HG03159 (cell line): ENCODE measurements at regions not wholly inside any gene's neighbourhood (a gene's known extent, or its start where the extent isn't known, plus 50 kb on each side); places are given as distances from the start of the nearest gene placed in this dataset.
"Not testable (repeated sequence)": the region's sequence is repeated elsewhere in the genome, so short reads cannot be mapped to it uniquely, and the experiment has no call there.

ENCODE experiments used
- ATAC-seq: cut with Tn5 transposase; IDR thresholded peaks from one replicate; pipeline ENCODE4 v1.9.1; 2021; ENCODE audit warnings: mild to moderate bottlenecking, moderate library complexity; ENCODE audit not compliant: unreplicated experiment

DNA sequence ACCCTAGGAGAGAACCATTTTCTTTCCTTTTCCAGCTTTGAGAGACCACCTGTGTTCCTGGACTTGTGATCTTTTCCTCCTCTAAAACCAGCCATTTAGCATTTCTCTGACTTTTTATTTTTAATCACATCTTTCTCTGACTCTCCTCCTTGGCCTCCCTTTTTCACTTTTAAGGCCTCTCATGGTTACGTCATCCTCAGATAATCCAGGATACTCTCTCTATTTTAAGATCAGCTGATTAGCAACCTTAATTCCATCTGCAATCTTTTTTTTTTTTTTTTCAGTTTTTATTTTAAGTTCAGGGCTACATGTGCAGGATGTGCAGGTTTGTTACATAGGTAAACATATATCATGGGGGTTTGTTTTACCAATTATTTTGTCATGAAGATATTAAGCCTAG lies 54.0 kb downstream of the RFPL4B start:
- ATAC-seq, result no peak

DNA sequence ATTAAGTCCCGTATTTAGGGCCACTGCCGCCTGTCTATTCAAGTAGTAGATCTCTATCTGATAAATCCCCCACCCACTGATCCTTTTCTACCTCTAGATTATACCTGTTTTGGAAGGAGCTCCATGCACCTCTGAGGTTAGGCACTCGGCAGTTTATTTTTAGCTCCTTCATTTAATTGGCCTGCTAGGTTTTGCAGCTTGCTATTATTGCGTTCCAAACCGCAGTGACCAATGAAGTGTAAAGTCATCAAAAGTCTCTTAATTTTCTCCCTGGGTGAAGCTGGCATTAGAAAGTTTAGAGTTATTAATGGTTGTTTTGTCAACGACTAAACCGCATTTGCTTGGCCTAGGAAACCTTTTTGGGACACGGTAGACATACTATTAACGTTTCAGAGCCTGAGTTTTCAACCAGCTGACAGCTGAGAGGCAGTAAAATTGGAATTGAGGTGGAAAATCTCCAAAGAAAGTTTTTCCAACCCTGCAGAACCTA lies 60.0 kb downstream of the RFPL4B start:
- ATAC-seq, result no peak

DNA sequence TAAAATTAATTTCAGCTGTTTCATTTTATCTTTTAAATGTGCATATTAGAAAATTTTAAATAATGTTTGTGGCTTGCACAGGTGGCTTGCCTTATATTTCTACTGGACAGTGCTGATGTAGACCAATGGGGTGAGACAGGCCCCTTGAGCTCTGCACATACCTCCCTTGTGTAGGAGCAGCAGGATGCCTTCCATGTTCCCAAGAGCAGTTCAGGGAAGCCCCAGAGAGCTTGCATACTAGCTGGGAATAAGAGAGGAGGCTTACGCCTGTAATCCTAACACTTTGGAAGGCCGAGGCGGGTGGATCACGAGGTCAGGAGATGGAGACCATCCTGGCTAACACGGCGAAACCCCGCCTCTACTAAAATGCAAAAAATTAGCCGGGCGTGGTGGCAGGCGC lies 61.4 kb downstream of the RFPL4B start:
- ATAC-seq, result no peak

DNA sequence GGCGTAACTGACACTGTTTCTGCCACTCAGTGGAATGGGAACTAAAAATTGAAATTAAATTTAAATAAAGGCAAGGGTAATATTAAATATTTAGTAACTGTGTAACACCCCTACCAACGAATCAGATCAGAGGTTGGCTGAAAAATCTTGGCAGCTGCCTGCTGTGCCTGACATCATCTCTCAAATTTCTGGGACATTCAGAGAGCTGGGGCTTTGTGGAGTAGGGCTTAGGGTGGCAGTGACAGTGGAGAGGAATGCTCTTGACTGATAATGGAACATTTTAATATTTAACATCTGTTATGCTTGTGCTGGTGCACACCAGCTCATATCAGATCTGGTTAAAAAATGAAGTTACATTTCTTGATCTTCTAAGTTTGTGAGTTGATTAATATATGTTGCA lies 62.2 kb downstream of the RFPL4B start:
- no peak for ATAC-seq

DNA sequence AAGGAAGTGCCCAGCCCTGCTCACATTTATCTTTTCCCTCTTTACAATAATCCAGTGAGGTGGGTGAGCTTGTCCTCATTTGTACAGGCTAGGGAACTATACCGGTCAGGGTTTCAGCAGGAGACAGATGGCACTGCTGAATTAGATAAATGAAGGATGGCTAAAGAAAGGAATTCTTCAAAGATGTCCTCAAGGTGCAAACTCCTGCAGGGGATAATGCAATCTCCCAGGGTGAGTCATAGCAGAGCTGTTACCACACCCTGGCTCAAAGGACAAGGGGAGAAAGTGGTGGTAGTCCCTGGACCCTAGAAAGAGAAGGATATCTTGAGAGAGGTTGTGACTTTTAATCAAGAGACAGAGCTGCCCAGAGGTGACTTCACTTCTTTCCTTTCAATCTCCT lies 66.7 kb downstream of the RFPL4B start:
- ATAC-seq, result no peak

DNA sequence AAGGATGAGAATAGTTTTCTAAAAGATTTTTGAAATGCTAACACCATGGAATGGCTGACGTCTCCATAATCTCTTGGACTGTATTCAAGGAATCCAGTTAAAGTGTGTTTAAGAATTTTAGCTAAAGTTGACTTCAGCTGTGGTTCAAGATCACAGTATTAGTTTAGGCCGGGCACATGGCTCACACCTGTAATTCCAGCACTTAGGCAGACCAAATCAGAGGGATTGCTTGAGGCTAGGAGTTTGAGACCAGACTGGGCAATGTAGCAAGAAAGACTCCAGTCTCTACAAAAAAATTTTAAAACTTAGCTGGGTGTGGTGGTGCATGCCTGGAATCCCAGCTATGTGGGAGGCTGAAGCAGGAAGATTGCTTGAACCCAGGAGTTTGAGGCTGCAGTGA lies 68.2 kb downstream of the RFPL4B start:
- no peak for ATAC-seq

DNA sequence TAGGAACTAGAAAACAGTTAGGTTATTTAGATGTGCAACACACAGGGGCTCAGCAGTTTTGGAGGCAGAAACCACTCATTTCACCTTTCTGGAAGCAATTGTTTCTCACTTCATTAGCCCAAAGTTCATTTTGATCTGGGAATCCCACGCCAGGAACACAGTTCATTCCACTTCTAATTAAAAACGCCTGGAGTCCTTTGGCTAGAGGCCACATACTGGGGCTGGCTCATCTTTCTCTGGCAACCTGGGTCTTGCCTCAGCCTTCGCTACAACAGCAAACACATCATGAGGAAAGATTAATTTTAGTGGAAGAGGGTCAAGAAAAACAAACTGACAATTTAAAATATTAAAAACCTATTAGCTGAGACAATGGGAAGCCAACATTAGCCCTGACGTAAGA lies 69.7 kb downstream of the RFPL4B start:
- ATAC-seq, result no peak

DNA sequence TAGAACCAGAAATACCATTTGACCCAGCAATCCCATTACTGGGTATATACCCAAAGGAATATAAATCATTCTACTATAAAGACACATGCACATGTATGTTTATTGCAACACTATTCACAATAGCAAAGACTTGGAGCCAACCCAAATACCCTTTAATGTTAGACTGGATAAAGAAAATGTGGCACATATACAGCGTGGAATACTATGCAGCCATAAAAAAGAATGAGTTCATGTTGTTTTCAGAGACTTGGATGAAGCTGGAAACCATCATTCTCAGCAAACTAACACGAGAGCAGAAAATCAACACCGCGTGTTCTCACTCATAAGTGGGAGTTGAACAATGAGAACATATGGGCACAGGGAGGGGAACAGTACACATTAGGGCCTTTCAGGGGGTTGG lies 79.9 kb downstream of the RFPL4B start:
- ATAC-seq, result not testable (repeated sequence)

DNA sequence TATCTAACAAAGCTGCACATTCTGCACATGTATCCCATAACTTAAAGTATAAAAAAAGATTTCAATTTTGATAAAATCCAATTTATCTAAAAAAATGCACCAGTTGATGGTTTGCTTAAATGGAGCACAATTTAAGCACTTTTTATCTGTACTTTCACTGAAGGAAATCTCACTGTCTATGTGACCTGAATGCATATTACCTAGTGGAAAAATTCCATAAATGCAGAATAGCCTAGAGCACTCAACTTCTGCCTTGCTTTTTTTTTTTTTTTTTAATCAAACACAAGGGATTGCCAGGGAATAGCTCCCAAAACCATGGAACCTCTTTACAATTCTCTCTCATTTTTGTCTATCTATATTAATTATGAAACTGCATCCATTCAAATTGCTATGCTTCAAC lies 80.4 kb downstream of the RFPL4B start:
- ATAC-seq, result no peak

DNA sequence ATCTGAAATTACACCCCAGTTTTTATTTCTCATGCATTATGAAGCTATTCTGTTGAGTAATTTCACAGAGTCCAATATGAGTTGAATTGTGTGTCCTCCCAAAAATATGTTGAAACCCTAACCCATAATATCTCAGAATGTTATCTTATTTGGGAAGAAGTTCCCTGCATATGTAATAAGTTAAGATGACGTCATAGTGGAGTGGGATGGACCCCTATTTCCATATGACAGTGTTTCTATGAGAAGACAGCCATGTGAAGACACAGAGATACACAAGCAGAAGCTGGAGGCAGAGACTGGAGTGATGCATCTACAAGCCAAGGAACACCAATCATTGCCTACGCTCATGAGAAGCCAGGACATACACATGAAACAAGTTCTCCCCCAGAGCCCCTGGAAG lies 81.3 kb downstream of the RFPL4B start:
- no peak for ATAC-seq

DNA sequence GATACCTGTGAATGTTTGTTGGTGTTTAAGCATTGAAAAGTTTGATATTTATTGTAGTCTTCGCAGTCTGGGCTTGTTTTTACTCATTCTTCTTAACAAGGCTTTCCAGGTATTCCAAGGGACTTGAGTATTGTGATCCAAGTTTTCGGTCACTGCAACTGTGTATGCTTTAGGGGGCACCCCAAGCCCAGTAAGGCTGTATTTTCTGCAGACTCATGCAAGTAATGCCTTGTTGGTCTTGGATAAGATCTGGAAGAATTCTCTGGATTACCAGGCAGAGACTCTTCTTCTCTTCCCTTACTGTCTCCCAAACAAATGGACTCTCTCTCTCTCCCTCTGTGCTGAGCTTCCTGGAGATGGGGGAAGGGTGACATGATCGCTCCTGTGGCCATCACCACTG lies 82.1 kb downstream of the RFPL4B start:
- no peak for ATAC-seq

DNA sequence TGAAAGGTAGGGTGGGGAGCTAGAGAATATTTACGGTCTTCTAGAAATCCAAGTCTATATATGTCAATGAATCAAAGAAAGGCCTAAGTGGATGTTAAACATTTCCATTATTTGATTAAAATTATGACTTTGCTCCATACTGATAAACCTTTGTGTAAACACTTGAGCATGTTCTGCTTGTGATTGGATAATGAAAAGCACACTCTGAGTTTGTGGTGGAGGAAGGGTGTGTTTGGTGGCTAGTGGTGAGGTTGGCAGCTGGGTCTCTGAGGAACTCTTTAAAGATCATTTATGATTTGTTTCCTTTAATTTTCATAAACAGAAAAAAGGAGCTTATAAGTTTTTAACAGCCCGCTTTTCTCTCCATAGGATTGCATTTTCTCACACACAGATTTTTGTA lies 84.7 kb downstream of the RFPL4B start:
- ATAC-seq, result no peak

DNA sequence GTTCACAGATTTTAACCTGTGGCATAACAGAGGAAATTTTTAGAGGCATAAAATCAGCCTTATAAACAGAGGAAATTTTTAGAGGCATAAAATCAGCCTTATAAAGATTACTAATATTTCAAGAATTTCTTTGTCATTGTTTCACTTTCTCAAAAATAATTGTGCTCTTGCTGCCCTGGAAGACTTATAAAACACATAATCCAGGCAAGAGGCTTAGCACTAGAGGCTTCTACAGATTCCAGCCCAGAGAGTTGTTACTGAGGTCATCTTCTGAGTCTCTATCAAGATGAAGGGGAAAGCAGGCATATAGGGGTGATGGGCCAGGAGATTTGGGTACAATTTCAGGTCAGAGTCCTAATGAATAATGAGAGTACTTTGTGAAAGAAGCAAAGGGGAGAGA lies 85.7 kb downstream of the RFPL4B start:
- ATAC-seq, result no peak

DNA sequence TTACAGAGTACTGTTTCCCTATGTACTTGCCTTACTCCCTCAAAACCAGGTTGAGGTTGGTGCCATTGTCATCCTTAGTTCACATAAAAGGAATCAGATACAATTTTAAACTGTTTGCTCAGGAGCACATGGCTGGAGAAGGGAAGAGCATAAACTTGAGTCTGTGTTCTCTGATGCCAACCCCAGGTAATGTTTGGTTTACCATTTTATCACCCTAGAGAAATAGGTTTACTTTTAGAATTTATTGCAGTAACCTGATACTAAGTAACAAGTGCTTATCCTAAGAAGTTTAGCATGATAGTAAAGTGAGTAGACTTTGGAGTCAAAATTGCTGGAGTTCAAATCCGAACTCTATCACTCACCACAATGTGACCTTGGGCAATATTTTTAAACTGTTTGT lies 86.3 kb downstream of the RFPL4B start:
- no peak for ATAC-seq

DNA sequence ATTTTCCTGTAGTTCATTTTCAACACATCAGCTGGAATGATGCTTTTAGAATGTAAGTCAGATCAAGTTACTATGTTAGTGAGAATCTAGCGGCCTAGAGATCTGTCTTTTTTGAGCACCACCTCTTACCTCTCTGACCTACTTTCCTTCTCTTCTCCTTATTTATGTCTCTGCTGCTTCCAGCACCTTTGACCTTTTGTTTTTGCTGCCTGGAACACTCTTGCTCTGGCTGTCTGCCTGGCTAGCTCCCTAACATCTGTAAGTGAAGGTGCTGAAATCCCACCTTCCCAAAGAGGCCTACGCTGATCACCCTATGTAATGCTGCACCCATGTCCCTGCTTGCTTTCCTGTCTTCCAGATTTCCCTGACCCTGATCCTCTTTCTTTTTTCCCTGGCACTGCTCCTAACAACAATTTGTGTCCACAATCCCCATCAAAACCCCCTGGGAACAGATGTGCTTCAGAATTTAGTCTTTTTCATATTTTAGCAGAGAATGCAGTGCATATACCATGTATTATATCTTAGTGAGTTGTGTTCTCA lies 87.8 kb downstream of the RFPL4B start:
- ATAC-seq, result no peak

DNA sequence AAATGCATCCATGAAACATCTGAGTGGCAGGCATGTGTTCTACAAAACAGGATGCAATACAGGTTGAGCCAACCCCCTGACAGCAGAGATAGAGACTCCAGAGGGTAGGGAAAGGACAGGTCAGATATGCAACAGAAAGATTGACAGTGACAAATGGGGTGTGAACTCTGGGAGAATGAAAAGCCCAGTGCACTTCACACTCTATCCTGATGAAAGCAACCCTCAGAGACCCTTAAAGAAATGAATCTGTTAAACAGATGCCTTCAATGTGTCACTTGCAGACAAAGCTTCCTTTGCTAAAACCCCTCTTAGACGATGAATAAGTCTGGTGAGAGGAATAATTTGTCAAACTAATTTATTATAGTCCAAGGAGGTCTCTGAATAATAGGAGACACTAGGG lies 89.9 kb downstream of the RFPL4B start:
- no peak for ATAC-seq

DNA sequence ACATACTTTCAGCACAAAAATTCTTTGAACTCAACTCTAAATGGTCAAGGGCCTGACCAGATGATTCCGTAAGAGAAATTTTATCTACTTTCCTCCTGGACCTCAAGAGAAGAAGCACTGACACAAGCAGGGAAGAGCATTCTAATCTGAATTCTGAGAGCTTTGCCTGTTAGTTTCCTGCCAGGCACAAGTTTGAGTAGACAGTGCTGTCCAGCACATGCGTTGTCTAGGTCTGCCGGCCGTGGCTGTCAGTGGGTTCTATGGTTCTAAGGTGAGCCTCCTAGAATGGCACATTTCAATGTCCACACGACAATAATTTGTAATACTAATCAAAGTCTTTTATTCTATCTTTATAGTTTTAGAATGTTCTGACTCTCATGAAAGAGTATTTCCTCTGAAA lies 91.9 kb downstream of the RFPL4B start:
- ATAC-seq, result no peak

DNA sequence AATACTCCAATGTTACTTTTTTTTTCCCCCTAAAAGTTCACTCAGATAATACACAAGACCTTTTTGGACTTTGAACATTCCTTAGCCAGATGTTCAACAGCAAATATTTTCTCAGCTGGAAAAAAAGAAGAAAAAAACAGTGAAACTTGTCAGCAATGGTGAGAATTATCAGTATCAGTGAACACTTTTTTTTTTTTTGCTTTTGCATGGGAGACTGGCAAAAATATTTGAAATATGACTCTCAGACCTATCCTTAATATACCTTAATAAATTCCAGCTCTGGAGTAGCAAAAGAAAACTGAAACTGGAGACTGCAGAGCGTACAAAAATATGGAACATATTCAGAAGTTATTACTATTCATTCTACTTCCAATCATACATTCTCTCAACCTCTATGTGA lies 92.3 kb downstream of the RFPL4B start:
- no peak for ATAC-seq

DNA sequence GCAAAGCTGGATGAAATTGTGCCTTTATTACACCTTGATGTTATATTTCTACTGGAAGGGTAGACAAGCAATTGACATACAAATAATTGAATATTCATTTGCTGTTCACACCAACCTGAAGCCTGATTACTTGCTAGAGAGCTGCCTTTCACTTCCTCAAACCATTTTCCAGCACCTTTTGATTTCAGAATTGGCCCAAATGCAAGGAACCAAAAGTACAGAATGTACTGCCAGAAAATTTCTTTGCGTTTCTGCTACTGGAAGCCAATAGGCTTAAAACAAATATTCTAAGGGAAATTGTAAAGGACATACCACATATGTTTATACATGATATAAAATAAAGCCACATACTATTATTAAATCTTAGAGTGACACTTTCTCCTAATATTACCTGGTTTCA lies 94.5 kb downstream of the RFPL4B start:
- ATAC-seq, result no peak

DNA sequence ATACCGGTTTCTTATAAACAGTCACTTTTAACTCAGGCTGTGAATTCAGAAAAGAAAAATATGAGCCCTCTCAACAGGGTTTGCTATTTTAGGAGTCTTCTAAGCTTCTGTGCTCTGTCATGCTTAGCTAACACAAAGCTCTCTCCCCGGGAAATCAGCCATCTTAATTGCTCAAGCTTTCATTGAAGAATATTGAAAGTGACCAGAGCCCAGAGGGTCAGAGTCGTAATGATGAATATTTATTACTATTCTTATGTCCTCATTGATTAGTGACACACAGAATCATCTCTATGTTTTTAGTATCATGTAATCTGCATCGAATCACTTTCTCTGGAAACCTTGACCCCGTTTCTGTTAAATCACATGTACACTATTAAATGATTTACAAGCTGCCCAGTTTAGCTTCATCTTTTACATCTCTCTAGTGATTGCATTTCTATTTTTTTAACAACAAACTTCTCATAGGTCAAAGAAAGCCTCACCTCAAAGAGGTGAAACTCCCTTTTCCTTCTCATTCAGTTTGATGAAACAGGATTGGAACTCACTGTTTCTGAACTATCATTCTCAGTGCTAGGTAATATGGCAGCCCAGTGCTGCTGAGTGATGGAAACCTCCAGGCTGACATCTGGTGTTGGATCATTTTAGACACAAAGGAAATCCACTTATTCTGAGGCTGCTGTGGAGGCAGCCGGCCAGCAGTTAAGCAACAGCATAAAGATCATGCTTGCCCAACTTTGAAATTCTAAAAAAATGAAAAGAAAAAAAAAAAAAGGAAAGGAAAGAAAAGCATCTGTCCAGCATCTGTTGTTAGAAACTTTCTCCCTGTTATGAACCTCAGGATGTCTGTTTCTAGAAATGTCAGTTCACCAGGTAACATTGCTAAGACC lies 96.3 kb downstream of the RFPL4B start:
- no peak for ATAC-seq

DNA sequence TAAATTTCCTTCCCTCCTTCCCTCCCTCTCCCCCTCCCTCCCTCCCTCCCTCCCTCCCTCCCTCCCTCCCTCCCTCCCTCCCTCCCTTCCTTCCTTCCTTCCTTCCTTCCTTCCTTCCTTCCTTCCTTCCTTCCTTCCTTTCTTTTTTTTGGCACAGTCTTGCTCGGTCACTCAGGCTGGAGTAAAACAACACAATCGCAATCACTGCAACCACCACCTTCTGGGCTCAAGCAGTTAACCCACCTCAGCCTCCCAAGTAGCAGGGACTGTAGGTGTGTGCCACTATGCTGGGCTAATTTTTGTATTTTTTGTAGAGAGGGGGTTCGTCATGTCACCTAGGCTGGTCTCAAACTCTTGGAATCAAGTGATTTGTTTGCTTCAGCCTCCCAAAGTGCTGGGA lies 101.7 kb downstream of the RFPL4B start:
- ATAC-seq, result not testable (repeated sequence)

DNA sequence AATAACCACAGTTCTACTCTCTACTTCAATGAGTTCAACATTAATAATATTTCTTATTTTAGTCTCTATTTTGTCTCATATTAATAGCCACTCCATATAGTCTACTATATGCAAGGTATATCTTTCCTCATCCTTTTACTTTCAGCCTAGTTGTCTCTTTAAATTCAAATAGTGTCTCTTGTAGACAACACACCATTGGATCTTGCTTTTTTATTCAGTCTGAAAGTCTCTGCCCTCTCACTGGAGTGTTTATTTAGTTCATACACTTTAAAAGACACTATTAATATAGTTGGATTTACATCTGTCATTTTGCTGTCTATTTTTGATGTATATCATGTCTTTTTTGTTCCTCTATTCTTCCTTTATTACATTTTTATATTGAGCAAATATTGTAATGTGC lies 103.5 kb downstream of the RFPL4B start:
- ATAC-seq, result no peak

DNA sequence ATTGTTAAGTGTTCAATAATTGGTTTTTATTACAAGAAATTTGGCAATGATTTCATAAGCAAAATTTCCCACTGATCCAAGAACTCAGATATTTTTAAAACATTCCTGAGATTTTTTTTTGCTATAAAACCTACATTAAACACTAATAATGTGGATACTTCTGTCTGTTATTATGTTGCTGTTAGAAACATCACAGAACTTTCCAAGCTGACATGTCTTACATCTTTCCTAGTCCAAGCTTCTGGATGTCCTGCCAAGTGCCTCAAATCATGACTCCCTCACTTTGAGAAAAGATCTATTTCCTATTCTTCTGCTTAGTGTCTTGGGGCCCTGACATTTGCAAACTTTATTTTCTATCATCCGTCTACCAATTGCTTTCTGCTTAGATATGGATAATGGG lies 110.8 kb downstream of the RFPL4B start:
- no peak for ATAC-seq
